Ureter (tissue), 1 donor: ENCODE measurements at regions not wholly inside any gene's neighbourhood (a gene's known extent, or its start where the extent isn't known, plus 50 kb on each side); places are given as distances from the start of the nearest gene placed in this dataset.
"Not testable (repeated sequence)": the region's sequence is repeated elsewhere in the genome, so short reads cannot be mapped to it uniquely, and the experiment has no call there.

Experiments used
- DNase-seq: peaks from one replicate; pipeline ENCODE4 v3.0.0-alpha.2; 2020; ENCODE audit warnings: low spot score
- donor health status: DM: yes; HTN: yes; CAD: no.

GRCh38 chr20:48440916-48441315 lies 386.9 kb downstream of the PREX1 start:
- no peak for DNase-seq

GRCh38 chr20:48440261-48440660 lies 387.5 kb downstream of the PREX1 start:
- DNase-seq = not testable (repeated sequence)

- DNase-seq = no peak
Observed at GRCh38 chr20:48437146-48437545, 390.7 kb downstream of the PREX1 start.

- not testable (repeated sequence) for DNase-seq
Observed at GRCh38 chr20:48436609-48437008, 391.2 kb downstream of the PREX1 start.

GRCh38 chr20:48433178-48433577 lies 394.6 kb downstream of the PREX1 start:
- no peak for DNase-seq

- DNase-seq = no peak
Observed at GRCh38 chr20:48432494-48432832, 395.3 kb downstream of the PREX1 start.

GRCh38 chr20:48431653-48432493 lies 395.9 kb downstream of the PREX1 start:
- DNase-seq = no peak

GRCh38 chr20:48426630-48427029 lies 401.2 kb downstream of the PREX1 start:
- no peak for DNase-seq

- no peak for DNase-seq
Observed at GRCh38 chr20:48425817-48426612, 401.8 kb downstream of the PREX1 start.

GRCh38 chr20:48425321-48425720 lies 402.5 kb downstream of the PREX1 start:
- no peak for DNase-seq

GRCh38 chr20:48422242-48422960 lies 405.4 kb downstream of the PREX1 start:
- DNase-seq = no peak

GRCh38 chr20:48421547-48421946 lies 406.3 kb downstream of the PREX1 start:
- no peak for DNase-seq

- no peak for DNase-seq
Observed at GRCh38 chr20:48420176-48420575, 407.6 kb downstream of the PREX1 start.

GRCh38 chr20:48419173-48419572 lies 408.6 kb downstream of the PREX1 start:
- no peak for DNase-seq

- DNase-seq = no peak
Observed at GRCh38 chr20:48416002-48416401, 411.8 kb downstream of the PREX1 start.

GRCh38 chr20:48414786-48415185 lies 413.0 kb downstream of the PREX1 start:
- no peak for DNase-seq

- DNase-seq = no peak
Observed at GRCh38 chr20:48411919-48412522, 415.8 kb downstream of the PREX1 start.

GRCh38 chr20:48411245-48411644 lies 416.6 kb downstream of the PREX1 start:
- no peak for DNase-seq

GRCh38 chr20:48409055-48409615 lies 418.7 kb downstream of the PREX1 start:
- no peak for DNase-seq

- DNase-seq = no peak
Observed at GRCh38 chr20:48407710-48408109, 420.1 kb downstream of the PREX1 start.

GRCh38 chr20:48406912-48407340 lies 420.9 kb downstream of the PREX1 start:
- no peak for DNase-seq

GRCh38 chr20:48406498-48406897 lies 421.3 kb downstream of the PREX1 start:
- DNase-seq = no peak
